ENCODE measurements at regions not wholly inside any gene's neighbourhood (a gene's known extent, or its start where the extent isn't known, plus 50 kb on each side); places are given as distances from the start of the nearest gene placed in this dataset.

DNA sequence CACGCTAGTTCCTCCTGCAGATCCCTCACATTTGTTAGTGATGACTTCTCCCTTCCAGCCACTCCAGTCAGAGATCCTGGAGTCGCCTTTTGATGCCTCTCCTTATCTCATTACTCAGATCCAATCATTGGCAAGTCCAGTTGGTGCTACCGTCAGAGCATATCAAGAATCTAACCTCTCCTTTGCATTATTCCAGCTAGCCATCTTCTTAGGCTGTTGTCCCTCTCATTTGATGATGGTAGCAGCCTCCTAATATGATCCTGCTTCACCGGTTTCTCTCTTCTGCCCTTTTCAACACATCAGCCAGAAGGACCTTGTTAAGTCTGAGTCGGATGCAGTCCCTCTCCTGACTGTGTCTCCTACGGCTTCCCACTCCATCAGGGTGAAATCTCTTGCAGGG, 305.6 kb downstream of the THBS2 start:
- H3K4me1 ChIP-seq: no peaks in the 10 kb centered on the region
- intact Hi-C loops (cut with DNase I): no loop called here

GRCh38 chr6:168943231-168943905, 310.3 kb downstream of the THBS2 start:
- WGBS, 2 donors: 67 to 69% methylated on average over 13 of the region's 13 CpGs
- no peaks in the 10 kb centered on the region for H3K36me3 ChIP-seq (replicated peaks in 1 of 2; ENCODE audit: insufficient read depth in 1 of 2, low read depth in 2 of 2)
- H3K9me3 ChIP-seq: no peaks in the 10 kb centered on the region
- H3K4me1 ChIP-seq: no peaks in the 10 kb centered on the region
- ATAC-seq (no peak), DNase-seq (no peak)
- H3K27ac ChIP-seq: no peak overlapping the region
- no peaks in the 10 kb centered on the region for H3K27me3 ChIP-seq
- intact Hi-C loops (cut with DNase I): no loop called here
- H3K4me3 ChIP-seq: no peak overlapping the region
- TF ChIP-seq, protein P1, sequence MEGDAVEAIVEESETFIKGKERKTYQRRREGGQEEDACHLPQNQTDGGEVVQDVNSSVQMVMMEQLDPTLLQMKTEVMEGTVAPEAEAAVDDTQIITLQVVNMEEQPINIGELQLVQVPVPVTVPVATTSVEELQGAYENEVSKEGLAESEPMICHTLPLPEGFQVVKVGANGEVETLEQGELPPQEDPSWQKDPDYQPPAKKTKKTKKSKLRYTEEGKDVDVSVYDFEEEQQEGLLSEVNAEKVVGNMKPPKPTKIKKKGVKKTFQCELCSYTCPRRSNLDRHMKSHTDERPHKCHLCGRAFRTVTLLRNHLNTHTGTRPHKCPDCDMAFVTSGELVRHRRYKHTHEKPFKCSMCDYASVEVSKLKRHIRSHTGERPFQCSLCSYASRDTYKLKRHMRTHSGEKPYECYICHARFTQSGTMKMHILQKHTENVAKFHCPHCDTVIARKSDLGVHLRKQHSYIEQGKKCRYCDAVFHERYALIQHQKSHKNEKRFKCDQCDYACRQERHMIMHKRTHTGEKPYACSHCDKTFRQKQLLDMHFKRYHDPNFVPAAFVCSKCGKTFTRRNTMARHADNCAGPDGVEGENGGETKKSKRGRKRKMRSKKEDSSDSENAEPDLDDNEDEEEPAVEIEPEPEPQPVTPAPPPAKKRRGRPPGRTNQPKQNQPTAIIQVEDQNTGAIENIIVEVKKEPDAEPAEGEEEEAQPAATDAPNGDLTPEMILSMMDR (IDR thresholded peaks at IDR 0.05): no peak
- no peak for TF ChIP-seq POLR2A (IDR thresholded peaks at IDR 0.05)

More for the DNA sequence above, 305.6 kb downstream of the THBS2 start:
- DNase-seq (no peak), ATAC-seq (no peak)
- Histone ChIP-seq H3K27me3 (no peaks in the 10 kb centered on the region), H3K27ac (no peak overlapping the region), H3K4me3 (no peak overlapping the region), H3K36me3 (replicated peaks in 1 of 2; ENCODE audit: insufficient read depth in 1 of 2, low read depth in 2 of 2) (no peaks in the 10 kb centered on the region), H3K9me3 (no peaks in the 10 kb centered on the region)
- 53 to 80% methylated on average over 6 of the region's 6 CpGs for WGBS, 2 donors
- TF ChIP-seq POLR2A (IDR thresholded peaks at IDR 0.05): no peak
- TF ChIP-seq, protein P1 (IDR thresholded peaks at IDR 0.05): no peak

GRCh38 chr6:168942646-168943045, 311.0 kb downstream of the THBS2 start:
- TF ChIP-seq, protein P1 (IDR thresholded peaks at IDR 0.05): no peak
- no peak for TF ChIP-seq POLR2A (IDR thresholded peaks at IDR 0.05)
- no peaks in the 10 kb centered on the region for H3K27me3 ChIP-seq
- ATAC-seq (no peak), DNase-seq (no peak)
- H3K9me3 ChIP-seq: no peaks in the 10 kb centered on the region
- WGBS, 2 donors: 73 to 74% methylated on average over 11 to 13 of the region's 13 CpGs
- no peaks in the 10 kb centered on the region for H3K36me3 ChIP-seq (replicated peaks in 1 of 2; ENCODE audit: insufficient read depth in 1 of 2, low read depth in 2 of 2)
- intact Hi-C loops (cut with DNase I): no loop called here
- no peaks in the 10 kb centered on the region for H3K4me1 ChIP-seq
- no peak overlapping the region for H3K27ac ChIP-seq
- no peak overlapping the region for H3K4me3 ChIP-seq

GRCh38 chr6:168941036-168941435, 312.6 kb downstream of the THBS2 start:
- intact Hi-C loops (cut with DNase I): no loop called here
- TF ChIP-seq POLR2A (IDR thresholded peaks at IDR 0.05): no peak
- TF ChIP-seq, protein P1 (IDR thresholded peaks at IDR 0.05): no peak
- Histone ChIP-seq H3K4me1 (no peaks in the 10 kb centered on the region), H3K36me3 (replicated peaks in 1 of 2; ENCODE audit: insufficient read depth in 1 of 2, low read depth in 2 of 2) (no peaks in the 10 kb centered on the region), H3K27me3 (no peaks in the 10 kb centered on the region), H3K27ac (no peak overlapping the region), H3K9me3 (no peaks in the 10 kb centered on the region), H3K4me3 (no peak overlapping the region)
- ATAC-seq (no peak), DNase-seq (no peak)
- 36 to 45% methylated on average over 2 of the region's 2 CpGs for WGBS, 2 donors

- H3K9me3 ChIP-seq: no peaks in the 10 kb centered on the region
- no peaks in the 10 kb centered on the region for H3K4me1 ChIP-seq
- intact Hi-C loops (cut with DNase I): no loop called here
- 54 to 67% methylated on average over 13 of the region's 13 CpGs for WGBS, 2 donors
- DNase-seq: no peak
- H3K27ac ChIP-seq: no peak overlapping the region
- no peaks in the 10 kb centered on the region for H3K27me3 ChIP-seq
- ATAC-seq: no peak
- TF ChIP-seq, protein P1 (IDR thresholded peaks at IDR 0.05): no peak
- TF ChIP-seq POLR2A (IDR thresholded peaks at IDR 0.05): no peak
- no peak overlapping the region for H3K4me3 ChIP-seq
- no peaks in the 10 kb centered on the region for H3K36me3 ChIP-seq (replicated peaks in 1 of 2; ENCODE audit: insufficient read depth in 1 of 2, low read depth in 2 of 2)
These were observed 313.9 kb downstream of the THBS2 start for GRCh38 chr6:168939796-168940195.

Measured in body of pancreas (tissue), 4 donors.